Muscle layer of colon (tissue), 2 donors: ENCODE measurements at regions not wholly inside any gene's neighbourhood (a gene's known extent, or its start where the extent isn't known, plus 50 kb on each side); places are given as distances from the start of the nearest gene placed in this dataset.

Source experiments
- H3K27ac ChIP-seq: one replicate; pipeline ENCODE4 v1.7.0; 2013; ENCODE audit warnings: low read depth, mild to moderate bottlenecking, low read length, moderate library complexity
- H3K27me3 ChIP-seq, 2 donors: one replicate each; pipeline ENCODE4 v1.7.0; 2013; ENCODE audit warnings: low read length in 2 of 2, mild to moderate bottlenecking in 2 of 2; ENCODE audit not compliant: insufficient read depth in 2 of 2, control insufficient read depth in 1 of 2
- H3K36me3 ChIP-seq: one replicate; pipeline ENCODE4 v1.7.0; 2013; ENCODE audit warnings: mild to moderate bottlenecking, low read length; ENCODE audit not compliant: insufficient read depth
- H3K4me1 ChIP-seq: one replicate; pipeline ENCODE4 v1.7.0; 2013; ENCODE audit warnings: mild to moderate bottlenecking, low read length; ENCODE audit not compliant: insufficient read depth
- H3K4me3 ChIP-seq, 2 donors: one replicate each; pipeline ENCODE4 v1.7.0; 2013; ENCODE audit warnings: low read length in 2 of 2, low read depth in 1 of 2, mild to moderate bottlenecking in 1 of 2, moderate library complexity in 1 of 2
- H3K9ac ChIP-seq: one replicate; pipeline ENCODE4 v1.7.0; 2013; ENCODE audit warnings: low read length
- H3K9me3 ChIP-seq: one replicate; pipeline ENCODE4 v1.7.0; 2013; ENCODE audit warnings: mild to moderate bottlenecking, low read length
- donor health status: abdominal sarcoma.
- donor health status: Adenocarcinoma of cecum.

- Histone ChIP-seq H3K27ac (no peak overlapping the region), H3K9me3 (no peaks in the 10 kb centered on the region), H3K4me1 (no peaks in the 10 kb centered on the region), H3K27me3 (no peaks in the 10 kb centered on the region), H3K36me3 (no peaks in the 10 kb centered on the region), H3K9ac (no peak overlapping the region), H3K4me3 (no peak overlapping the region)
These were observed 917.7 kb upstream of the CELF4 start for GRCh38 chr18:38483326-38483725.

- no peaks in the 10 kb centered on the region for H3K27me3 ChIP-seq
- no peaks in the 10 kb centered on the region for H3K4me1 ChIP-seq
- no peak overlapping the region for H3K27ac ChIP-seq
- no peaks in the 10 kb centered on the region for H3K9me3 ChIP-seq
- no peak overlapping the region for H3K4me3 ChIP-seq
- no peak overlapping the region for H3K9ac ChIP-seq
- no peaks in the 10 kb centered on the region for H3K36me3 ChIP-seq
These were observed 916.0 kb upstream of the CELF4 start for GRCh38 chr18:38481576-38481975.

GRCh38 chr18:38475686-38476085, 910.1 kb upstream of the CELF4 start:
- Histone ChIP-seq H3K27me3 (no peaks in the 10 kb centered on the region), H3K27ac (no peak overlapping the region), H3K36me3 (no peaks in the 10 kb centered on the region), H3K9ac (no peak overlapping the region), H3K9me3 (no peaks in the 10 kb centered on the region), H3K4me3 (no peak overlapping the region), H3K4me1 (no peaks in the 10 kb centered on the region)

GRCh38 chr18:38473535-38473934, 907.9 kb upstream of the CELF4 start:
- H3K4me3 ChIP-seq: no peak overlapping the region
- no peak overlapping the region for H3K9ac ChIP-seq
- no peaks in the 10 kb centered on the region for H3K4me1 ChIP-seq
- no peaks in the 10 kb centered on the region for H3K27me3 ChIP-seq
- H3K36me3 ChIP-seq: no peaks in the 10 kb centered on the region
- H3K27ac ChIP-seq: no peak overlapping the region
- H3K9me3 ChIP-seq: no peaks in the 10 kb centered on the region

GRCh38 chr18:38470421-38470820, 904.8 kb upstream of the CELF4 start:
- Histone ChIP-seq H3K27me3 (no peaks in the 10 kb centered on the region), H3K4me3 (no peak overlapping the region), H3K4me1 (no peaks in the 10 kb centered on the region), H3K9ac (no peak overlapping the region), H3K27ac (no peak overlapping the region), H3K36me3 (no peaks in the 10 kb centered on the region), H3K9me3 (no peaks in the 10 kb centered on the region)

GRCh38 chr18:38466426-38466825, 900.8 kb upstream of the CELF4 start:
- no peaks in the 10 kb centered on the region for H3K9me3 ChIP-seq
- no peak overlapping the region for H3K9ac ChIP-seq
- no peaks in the 10 kb centered on the region for H3K36me3 ChIP-seq

GRCh38 chr18:38464024-38464423, 898.4 kb upstream of the CELF4 start:
- no peak overlapping the region for H3K27ac ChIP-seq
- no peak overlapping the region for H3K9ac ChIP-seq
- H3K36me3 ChIP-seq: no peaks in the 10 kb centered on the region
- no peaks in the 10 kb centered on the region for H3K9me3 ChIP-seq
- H3K27me3 ChIP-seq: no peaks in the 10 kb centered on the region
- H3K4me1 ChIP-seq: no peaks in the 10 kb centered on the region
- no peak overlapping the region for H3K4me3 ChIP-seq

More at GRCh38 chr18:38466426-38466825, 900.8 kb upstream of the CELF4 start:
- Histone ChIP-seq H3K4me3 (no peak overlapping the region), H3K4me1 (no peaks in the 10 kb centered on the region), H3K27ac (no peak overlapping the region), H3K27me3 (no peaks in the 10 kb centered on the region)

GRCh38 chr18:38460657-38461056, 895.1 kb upstream of the CELF4 start:
- no peak overlapping the region for H3K27ac ChIP-seq
- no peaks in the 10 kb centered on the region for H3K27me3 ChIP-seq
- no peaks in the 10 kb centered on the region for H3K4me1 ChIP-seq
- H3K4me3 ChIP-seq: no peak overlapping the region
- no peaks in the 10 kb centered on the region for H3K36me3 ChIP-seq
- H3K9me3 ChIP-seq: no peaks in the 10 kb centered on the region
- no peak overlapping the region for H3K9ac ChIP-seq

GRCh38 chr18:38459131-38459994, 893.8 kb upstream of the CELF4 start:
- no peak overlapping the region for H3K4me3 ChIP-seq
- H3K27me3 ChIP-seq: no peaks in the 10 kb centered on the region
- no peaks in the 10 kb centered on the region for H3K9me3 ChIP-seq
- no peaks in the 10 kb centered on the region for H3K4me1 ChIP-seq
- H3K9ac ChIP-seq: no peak overlapping the region
- no peaks in the 10 kb centered on the region for H3K36me3 ChIP-seq
- no peak overlapping the region for H3K27ac ChIP-seq

- H3K4me3 ChIP-seq: no peak overlapping the region
- no peak overlapping the region for H3K27ac ChIP-seq
These were observed 893.1 kb upstream of the CELF4 start for GRCh38 chr18:38458698-38459097.

GRCh38 chr18:38456253-38456652, 890.7 kb upstream of the CELF4 start:
- Histone ChIP-seq H3K4me3 (no peak overlapping the region), H3K9ac (no peak overlapping the region), H3K27me3 (no peaks in the 10 kb centered on the region), H3K36me3 (no peaks in the 10 kb centered on the region), H3K9me3 (no peaks in the 10 kb centered on the region), H3K4me1 (no peaks in the 10 kb centered on the region), H3K27ac (no peak overlapping the region)

More at GRCh38 chr18:38458698-38459097, 893.1 kb upstream of the CELF4 start:
- Histone ChIP-seq H3K4me1 (no peaks in the 10 kb centered on the region), H3K36me3 (no peaks in the 10 kb centered on the region), H3K9ac (no peak overlapping the region), H3K9me3 (no peaks in the 10 kb centered on the region), H3K27me3 (no peaks in the 10 kb centered on the region)
